B cell (primary cell): ENCODE measurements at regions not wholly inside any gene's neighbourhood (a gene's known extent, or its start where the extent isn't known, plus 50 kb on each side); places are given as distances from the start of the nearest gene placed in this dataset.

ENCODE experiments used
- ATAC-seq: fragments of 200-7000 bp; cut with Tn5 transposase; one replicate; pipeline ENCODE4 v1.10.0; 2021; ENCODE audit warnings: low read depth, mild to moderate bottlenecking, moderate number of reproducible peaks, moderate library complexity
- CTCF ChIA-PET: fragments of 350-600 bp; sonication (Branson Sonifier 250); formaldehyde crosslinking; loops from one replicate; lab custom pipeline; 2021; ENCODE audit warnings: antibody characterized with exemption, inconsistent platforms; lab: Charles Lee
- POLR2A ChIA-PET: fragments of 350-600 bp; sonication (Branson Sonifier 250); formaldehyde crosslinking; loops from one replicate; lab custom pipeline; 2021; ENCODE audit warnings: antibody characterized with exemption; lab: Charles Lee
- DNase-seq: peaks from one replicate; pipeline ENCODE4 v3.0.0; 2013
- H2AFZ ChIP-seq: 2 replicates; pipeline ENCODE4 v1.6.1; 2012; ENCODE audit warnings: mild to moderate bottlenecking, low read depth, low read length; ENCODE audit not compliant: insufficient read depth, poor library complexity, severe bottlenecking
- H3K27ac ChIP-seq, 2 donors: 1 replicate in 1 of 2; 2 replicates in 1 of 2; pipeline ENCODE4 v1.5.1; 2012 to 2013; ENCODE audit warnings: low read length in 2 of 2, mild to moderate bottlenecking in 2 of 2, moderate library complexity in 1 of 2
- H3K27me3 ChIP-seq, 4 experiments: fragments of 200-600 bp in 1 of 4; sonication (generic) in 1 of 4; replicated peaks in 1 of 4; 1 replicate in 2 of 4; 2 replicates in 2 of 4; pipeline versions ENCODE4 v1.6.1 to v1.7.0; 2013 to 2016; ENCODE audit warnings: low read length in 3 of 4, mild to moderate bottlenecking in 2 of 4, mixed read lengths in 1 of 4, moderate library complexity in 1 of 4; ENCODE audit not compliant: insufficient read depth in 4 of 4, control insufficient read depth in 3 of 4; ENCODE audit errors: control extremely low read depth in 1 of 4
- H3K36me3 ChIP-seq, 2 experiments: replicated peaks in 1 of 2; 1 replicate in 1 of 2; 2 replicates in 1 of 2; pipeline versions ENCODE4 v1.6.1 to v1.7.1; 2013; ENCODE audit warnings: low read length in 1 of 2; ENCODE audit not compliant: insufficient read depth in 2 of 2, control insufficient read depth in 1 of 2; ENCODE audit errors: control extremely low read depth in 1 of 2, extremely low read depth in 1 of 2
- H3K4me1 ChIP-seq, 2 donors: fragments of 200-600 bp in 1 of 2; sonication (generic) in 1 of 2; 1 replicate in 1 of 2; 2 replicates in 1 of 2; pipeline versions ENCODE4 v1.5.1 to v1.6.1; 2013 to 2017; ENCODE audit warnings: low read length in 2 of 2; ENCODE audit not compliant: control insufficient read depth in 2 of 2, insufficient read depth in 2 of 2
- H3K4me2 ChIP-seq: replicated peaks from 2 replicates; pipeline ENCODE3; 2012; ENCODE audit warnings: mild to moderate bottlenecking, low read depth, low read length; ENCODE audit not compliant: poor library complexity, severe bottlenecking
- H3K4me3 ChIP-seq, 5 experiments: fragments of 200-600 bp in 1 of 5; sonication (generic) in 1 of 5; 1 replicate in 3 of 5; 2 replicates in 2 of 5; pipeline versions ENCODE4 v1.5.1 to v1.7.0; 2011 to 2016; ENCODE audit warnings: low read length in 4 of 5, mild to moderate bottlenecking in 4 of 5, low read depth in 2 of 5, control low read depth in 1 of 5, moderate library complexity in 1 of 5; ENCODE audit not compliant: insufficient read depth in 1 of 5; ENCODE audit errors: control extremely low read depth in 1 of 5, extremely low read depth in 1 of 5
- H3K79me2 ChIP-seq: fragments of 200-600 bp; sonication (generic); one replicate; pipeline ENCODE4 v1.6.0; 2016; ENCODE audit warnings: low read length; ENCODE audit not compliant: control insufficient read depth, insufficient read depth
- H3K9ac ChIP-seq: fragments of 200-600 bp; sonication (generic); 2 replicates; pipeline ENCODE4 v1.6.1; 2017; ENCODE audit warnings: mild to moderate bottlenecking, low read length, moderate library complexity
- H3K9me3 ChIP-seq, 3 donors: one replicate each; pipeline versions ENCODE4 v1.6.1 to v1.7.1; 2013; ENCODE audit warnings: low read length in 2 of 3; ENCODE audit not compliant: control insufficient read depth in 2 of 3, insufficient read depth in 1 of 3; ENCODE audit errors: control extremely low read depth in 1 of 3
- H4K20me1 ChIP-seq: 2 replicates; pipeline ENCODE4 v1.6.0; 2012; ENCODE audit warnings: mild to moderate bottlenecking, low read length; ENCODE audit not compliant: insufficient read depth, control insufficient read depth, poor library complexity, severe bottlenecking
- H3K27ac Mint-ChIP-seq: one replicate; pipeline ENCODE4 v1.8.0; 2021; ENCODE audit warnings: mixed read lengths
- H3K27me3 Mint-ChIP-seq: one replicate; pipeline ENCODE4 v1.8.0; 2021; ENCODE audit warnings: mixed read lengths
- H3K4me1 Mint-ChIP-seq: one replicate; pipeline ENCODE4 v1.8.0; 2021; ENCODE audit warnings: mixed read lengths
- H3K4me3 Mint-ChIP-seq: one replicate; pipeline ENCODE4 v1.8.0; 2021; ENCODE audit warnings: mixed read lengths
- H3K9me3 Mint-ChIP-seq: one replicate; pipeline ENCODE4 v1.8.0; 2022; ENCODE audit warnings: mixed read lengths; ENCODE audit not compliant: insufficient read depth
- CTCF ChIP-seq: fragments of 200-600 bp; IDR thresholded peaks from one replicate; pipeline ENCODE4 v1.8.0; 2022; ENCODE audit warnings: antibody characterized with exemption, mild to moderate bottlenecking
- EZH2 ChIP-seq: IDR thresholded peaks from 2 replicates; pipeline ENCODE4 v1.6.1; 2012; ENCODE audit warnings: borderline replicate concordance, low read depth, mild to moderate bottlenecking, moderate library complexity, low read length; ENCODE audit not compliant: insufficient read depth, poor library complexity, severe bottlenecking
- WGBS: methylation state at CpG from one replicate; pipeline ENCODE4 v1.1.5; 2013; ENCODE audit warnings: missing lambda C conversion rate; ENCODE audit not compliant: insufficient coverage; 5-methylcytosine and 5-hydroxymethylcytosine counted together
- intact Hi-C: fragments of 100-400 bp; cut with micrococcal nuclease; formaldehyde crosslinking; loops from one replicate; pipeline ENCODE4 v1.10.0; 2022

GRCh38 chr2:349390-349789, 61.5 kb upstream of the ALKAL2 start:
- POLR2A ChIA-PET: no interaction called here
- peak overlapping the region in 1 of 2 donors; percentile 7 for H3K27ac ChIP-seq
- no peaks in the 10 kb centered on the region for H4K20me1 ChIP-seq
- H3K4me2 ChIP-seq: no peak overlapping the region
- peaks cover 11% of the 10 kb centered on the region for H3K27me3 Mint-ChIP-seq
- peak overlapping the region; percentile 19 for H3K4me3 Mint-ChIP-seq
- intact Hi-C loops: no loop called here
- no peak for TF ChIP-seq CTCF
- TF ChIP-seq EZH2: no peak
- DNase-seq (no peak), ATAC-seq (peak; percentile 45)
- H3K9me3 Mint-ChIP-seq: no peaks in the 10 kb centered on the region
- H2AFZ ChIP-seq: no peak overlapping the region
- no peaks in the 10 kb centered on the region for H3K79me2 ChIP-seq
- no peaks in the 10 kb centered on the region for H3K36me3 ChIP-seq
- H3K27me3 ChIP-seq: peaks cover 0 to 2% (median 0%) of the 10 kb centered on the region in 4 experiments
- H3K9me3 ChIP-seq: peaks cover 0 to 1% (median 0%) of the 10 kb centered on the region in 3 donors
- H3K27ac Mint-ChIP-seq: peak overlapping the region; percentile 53
- peaks cover 6 to 10% of the 10 kb centered on the region in 2 donors for H3K4me1 ChIP-seq
- no peak overlapping the region for H3K4me3 ChIP-seq
- H3K4me1 Mint-ChIP-seq: peaks cover 18% of the 10 kb centered on the region
- WGBS: no CpG with 5 or more reads among the region's 3 CpGs
- no peak overlapping the region for H3K9ac ChIP-seq
- CTCF ChIA-PET: no interaction called here

GRCh38 chr2:348361-348916, 60.5 kb upstream of the ALKAL2 start:
- peaks cover 0 to 1% (median 0%) of the 10 kb centered on the region in 3 donors for H3K9me3 ChIP-seq
- intact Hi-C loops: no loop called here
- H3K36me3 ChIP-seq: no peaks in the 10 kb centered on the region
- peaks cover 6 to 10% of the 10 kb centered on the region in 2 donors for H3K4me1 ChIP-seq
- Mint-ChIP-seq H3K9me3 (no peaks in the 10 kb centered on the region), H3K4me3 (no peak overlapping the region), H3K27me3 (peaks cover 11% of the 10 kb centered on the region), H3K27ac (no peak overlapping the region), H3K4me1 (peaks cover 19% of the 10 kb centered on the region)
- WGBS: 78% methylated on average over 7 of the region's 8 CpGs
- CTCF ChIA-PET: no interaction called here
- POLR2A ChIA-PET: no interaction called here
- no peak for ATAC-seq
- H3K27ac ChIP-seq: no peak overlapping the region
- DNase-seq: no peak
- no peak overlapping the region for H3K4me2 ChIP-seq
- no peak overlapping the region for H2AFZ ChIP-seq
- TF ChIP-seq CTCF (no peak), EZH2 (no peak)
- peaks cover 0 to 2% (median 0%) of the 10 kb centered on the region in 4 experiments for H3K27me3 ChIP-seq
- H3K9ac ChIP-seq: no peak overlapping the region
- no peaks in the 10 kb centered on the region for H3K79me2 ChIP-seq
- no peak overlapping the region for H3K4me3 ChIP-seq
- no peaks in the 10 kb centered on the region for H4K20me1 ChIP-seq
